Omental fat pad (tissue), 3 donors: ENCODE measurements at regions not wholly inside any gene's neighbourhood (a gene's known extent, or its start where the extent isn't known, plus 50 kb on each side); places are given as distances from the start of the nearest gene placed in this dataset.

ENCODE experiments used
- ATAC-seq: fragments of 150-250 bp; one replicate; pipeline ENCODE4 v1.9.1; 2016; ENCODE audit warnings: mild to moderate bottlenecking, moderate library complexity; ENCODE audit not compliant: low FRiP score
- DNase-seq: peaks from one replicate; pipeline ENCODE4 v3.0.0-alpha.2; 2019; ENCODE audit warnings: low spot score
- CTCF ChIP-seq, 3 donors: fragments of 450-650 bp; IDR thresholded peaks; one replicate each; pipeline ENCODE4 v1.5.1; 2016 to 2017; ENCODE audit warnings: antibody characterized with exemption in 3 of 3, mild to moderate bottlenecking in 3 of 3, moderate library complexity in 2 of 3

DNA sequence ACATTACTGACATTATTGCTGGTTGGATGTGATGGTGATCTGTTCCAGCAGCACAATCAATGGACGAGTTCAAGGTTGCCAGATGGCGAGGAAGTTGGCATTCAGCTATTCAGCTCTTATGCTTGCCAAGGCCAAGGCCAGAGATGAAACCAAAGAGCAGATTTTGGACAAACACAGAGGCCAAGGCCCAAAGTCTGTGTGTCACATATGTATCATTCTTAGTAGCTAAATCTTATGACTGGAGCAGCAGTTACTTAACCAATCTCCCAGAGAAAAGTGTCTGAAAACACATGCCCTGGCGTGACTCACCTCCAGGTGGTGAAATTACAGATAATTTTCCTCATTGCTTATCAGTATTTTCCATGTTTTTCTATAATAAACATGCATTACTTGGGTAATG is 189.0 kb upstream of the EGFLAM start:
- ATAC-seq = no peak
- DNase-seq = no peak
- TF ChIP-seq CTCF (IDR thresholded peaks at IDR 0.05) = no peak

DNA sequence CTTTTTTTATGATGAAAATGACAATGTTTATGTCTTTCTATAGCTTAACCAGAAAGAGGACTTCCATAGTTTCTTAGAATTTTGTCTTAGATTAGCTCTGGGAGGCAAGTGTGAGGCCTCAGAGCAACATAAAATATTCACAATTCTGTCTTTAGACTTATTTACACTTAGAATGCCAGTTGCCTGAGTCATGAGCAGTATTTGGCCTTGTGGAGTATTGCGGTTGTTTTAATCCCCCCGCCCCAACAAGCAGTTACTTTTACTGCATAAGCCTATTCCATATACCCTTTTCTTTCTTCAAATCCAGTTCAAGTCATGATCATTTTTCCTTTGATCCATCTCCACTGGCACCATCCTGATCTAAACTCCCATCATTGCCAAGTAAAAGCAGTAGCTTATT is 198.0 kb upstream of the EGFLAM start:
- no peak for TF ChIP-seq CTCF (IDR thresholded peaks at IDR 0.05)
- DNase-seq (no peak), ATAC-seq (no peak)

DNA sequence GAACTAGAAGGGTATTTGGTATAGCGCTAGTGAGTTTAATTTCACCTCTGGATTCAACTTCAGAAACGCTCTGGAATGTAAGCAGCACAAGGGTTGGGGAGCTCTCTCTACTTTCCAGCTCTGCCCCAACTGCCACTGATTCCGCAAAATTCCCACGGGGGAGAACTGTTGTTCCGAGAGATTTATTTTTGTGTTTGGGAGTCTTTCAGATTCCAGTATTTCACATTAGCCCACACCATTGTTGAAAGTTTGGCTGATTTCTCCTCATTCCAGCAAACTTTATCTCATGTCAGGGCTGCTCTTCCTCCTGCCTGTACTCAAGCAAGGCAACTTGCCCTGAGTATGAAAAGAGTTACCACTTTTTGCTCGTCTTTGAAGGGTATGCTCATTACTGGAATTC is 198.5 kb upstream of the EGFLAM start:
- TF ChIP-seq CTCF (IDR thresholded peaks at IDR 0.05) = no peak
- no peak for DNase-seq
- ATAC-seq = no peak

DNA sequence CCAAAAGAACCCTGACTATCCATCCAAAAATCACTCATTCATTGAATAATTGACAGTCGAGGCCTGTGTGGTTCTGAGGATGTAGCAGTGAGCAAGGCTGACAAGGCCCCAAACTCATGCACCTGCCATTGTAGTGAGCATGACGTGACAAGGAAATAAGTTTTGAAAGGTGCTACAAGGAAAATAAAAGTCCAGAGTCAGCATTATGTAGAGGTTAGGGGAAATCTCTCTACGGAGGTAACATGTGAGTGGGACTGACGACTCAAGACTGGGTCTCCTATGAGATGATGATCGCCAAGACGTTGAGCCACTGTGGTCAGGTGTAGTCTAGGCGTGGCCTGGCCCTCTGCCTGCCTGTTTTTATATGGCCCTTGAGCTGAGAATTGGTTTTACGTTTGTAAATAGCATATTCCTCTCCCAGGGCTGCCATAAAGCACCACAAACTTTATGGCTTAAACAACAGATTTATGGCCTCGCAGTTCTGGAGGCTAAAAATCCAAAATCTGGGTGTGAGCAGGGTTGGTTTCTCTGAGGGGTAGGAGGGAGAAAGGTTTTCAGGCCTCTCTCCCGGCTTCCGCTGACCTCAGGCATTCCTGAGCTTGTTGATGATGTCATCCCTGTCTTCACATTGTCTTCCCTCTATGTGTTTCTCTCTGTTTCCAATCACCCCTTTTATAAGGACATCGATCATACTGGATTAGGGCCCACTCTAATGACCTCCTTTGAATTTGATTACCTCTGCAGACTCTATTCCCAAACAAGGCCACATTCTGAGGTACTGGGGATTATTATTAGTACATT is 206.4 kb upstream of the EGFLAM start:
- ATAC-seq (no peak), DNase-seq (no peak)

GRCh38 chr5:38048400-38048799 is 208.6 kb upstream of the GDNF start:
- TF ChIP-seq CTCF (IDR thresholded peaks at IDR 0.05) = no peak
- DNase-seq (no peak), ATAC-seq (no peak)

More for the DNA sequence above, 206.4 kb upstream of the EGFLAM start:
- TF ChIP-seq CTCF (IDR thresholded peaks at IDR 0.05) = no peak

GRCh38 chr5:38046103-38046502 is 206.3 kb upstream of the GDNF start:
- DNase-seq (no peak), ATAC-seq (no peak)
- no peak for TF ChIP-seq CTCF (IDR thresholded peaks at IDR 0.05)

DNA sequence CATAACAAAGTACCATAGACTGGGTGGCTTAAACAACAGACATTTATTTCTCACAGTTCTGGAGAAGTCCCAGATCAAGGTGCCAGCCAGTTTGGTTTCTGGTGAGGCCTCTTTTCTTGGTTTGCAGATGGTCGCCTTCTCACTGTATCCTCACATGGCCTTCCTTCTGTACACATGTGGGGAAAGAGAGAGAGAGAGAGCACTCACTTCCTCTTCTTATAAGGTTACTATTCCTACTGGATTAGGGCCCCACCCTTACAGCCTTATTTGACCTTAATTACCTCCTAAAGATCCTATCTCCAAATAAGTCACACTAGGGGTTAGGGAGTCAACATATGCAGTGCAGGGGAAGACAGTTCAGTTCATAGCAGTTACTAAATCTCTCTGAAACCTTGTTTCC is 205.6 kb upstream of the GDNF start:
- ATAC-seq = no peak
- TF ChIP-seq CTCF (IDR thresholded peaks at IDR 0.05) = no peak
- no peak for DNase-seq
